Duodenal mucosa (tissue), 2 donors: ENCODE measurements at regions not wholly inside any gene's neighbourhood (a gene's known extent, or its start where the extent isn't known, plus 50 kb on each side); places are given as distances from the start of the nearest gene placed in this dataset.

Source experiments
- H3K27ac ChIP-seq: one replicate; pipeline ENCODE4 v1.7.0; 2013; ENCODE audit warnings: low read depth, low read length
- H3K27me3 ChIP-seq, 2 donors: one replicate each; pipeline ENCODE4 v1.7.0; 2013; ENCODE audit warnings: low read length in 2 of 2, control low read depth in 1 of 2; ENCODE audit not compliant: insufficient read depth in 2 of 2, control insufficient read depth in 1 of 2
- H3K36me3 ChIP-seq, 2 donors: one replicate each; pipeline ENCODE4 v1.7.0; 2013; ENCODE audit warnings: low read length in 2 of 2, control low read depth in 1 of 2; ENCODE audit not compliant: insufficient read depth in 2 of 2, control insufficient read depth in 1 of 2
- H3K4me1 ChIP-seq, 2 donors: one replicate each; pipeline ENCODE4 v1.7.0; 2013; ENCODE audit warnings: low read length in 2 of 2, control low read depth in 1 of 2; ENCODE audit not compliant: insufficient read depth in 2 of 2, control insufficient read depth in 1 of 2
- H3K4me3 ChIP-seq, 2 donors: one replicate each; pipeline ENCODE4 v1.7.0; 2013; ENCODE audit warnings: low read length in 2 of 2, low read depth in 1 of 2
- H3K9ac ChIP-seq, 2 donors: one replicate each; pipeline ENCODE4 v1.7.0; 2013; ENCODE audit warnings: low read length in 2 of 2, low read depth in 1 of 2
- H3K9me3 ChIP-seq, 2 donors: one replicate each; pipeline ENCODE4 v1.7.0; 2013; ENCODE audit warnings: low read length in 2 of 2, control low read depth in 1 of 2; ENCODE audit not compliant: control insufficient read depth in 1 of 2

DNA sequence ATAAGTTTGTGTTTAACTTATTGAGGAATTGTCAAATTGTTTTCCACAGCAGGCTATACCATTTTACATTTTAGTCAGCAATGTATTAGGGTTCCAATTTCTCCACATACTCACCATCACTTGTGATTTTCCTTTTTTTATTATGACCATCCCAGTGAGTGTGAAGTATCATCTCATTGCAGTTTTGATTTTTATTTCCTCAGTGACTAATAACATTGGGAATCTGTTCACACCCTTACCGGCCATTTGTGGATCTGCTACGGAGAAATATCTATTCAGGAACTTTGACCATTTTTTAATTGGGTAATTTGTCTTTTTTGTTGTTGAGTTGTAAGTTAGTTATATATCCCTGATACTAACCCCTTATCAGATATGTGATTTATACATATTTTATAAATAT, 54.8 kb upstream of the LMCD1 start:
- Histone ChIP-seq H3K4me1 (peaks cover 10 to 16% of the 10 kb centered on the region in 2 donors), H3K27ac (no peak overlapping the region), H3K9ac (no peak overlapping the region)

DNA sequence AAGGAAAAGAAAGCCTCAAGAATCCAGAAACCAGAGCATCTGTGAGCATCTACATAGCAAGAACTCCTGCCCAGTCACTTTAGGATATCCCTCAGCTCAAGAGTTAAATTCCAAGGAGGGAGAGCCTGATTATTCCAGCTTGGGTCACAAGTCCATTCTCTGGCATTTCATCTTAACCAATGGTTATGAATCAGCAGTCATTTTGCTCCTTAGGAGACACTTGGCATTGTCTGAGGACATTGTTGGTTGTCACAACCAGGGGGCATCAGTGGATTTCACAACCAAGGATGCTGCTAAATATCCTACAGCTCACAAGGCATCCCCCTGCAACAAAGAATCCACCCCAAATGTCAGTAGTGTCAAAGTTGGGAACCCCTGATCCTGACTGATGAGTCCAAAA, 51.0 kb upstream of the LMCD1 start:
- H3K27me3 ChIP-seq, result no peaks in the 10 kb centered on the region
- no peak overlapping the region for H3K27ac ChIP-seq
- no peaks in the 10 kb centered on the region for H3K9me3 ChIP-seq

More for the DNA sequence above, 54.8 kb upstream of the LMCD1 start:
- H3K9me3 ChIP-seq, result no peaks in the 10 kb centered on the region
- no peak overlapping the region for H3K4me3 ChIP-seq
- H3K27me3 ChIP-seq, result no peaks in the 10 kb centered on the region
- no peaks in the 10 kb centered on the region for H3K36me3 ChIP-seq

DNA sequence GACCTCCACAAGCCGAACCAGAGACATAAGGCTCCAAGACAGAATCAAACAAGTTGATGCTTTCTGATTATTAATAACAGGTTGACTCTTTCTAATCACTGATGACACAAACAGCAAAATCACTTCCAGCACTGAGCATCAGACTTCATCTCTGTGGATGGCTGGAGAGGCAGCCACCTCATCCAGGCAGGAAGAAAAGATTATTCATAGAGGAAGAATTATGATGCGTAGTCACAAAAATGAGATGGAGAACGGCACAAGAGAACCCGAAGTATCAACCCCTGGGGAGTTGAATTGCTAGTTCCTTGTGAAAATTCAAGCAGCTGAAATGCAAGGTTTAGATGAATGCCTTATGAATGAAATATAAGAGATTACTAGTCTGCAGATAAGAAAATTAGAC, 49.9 kb upstream of the LMCD1 start:
- no peaks in the 10 kb centered on the region for H3K27me3 ChIP-seq
- no peaks in the 10 kb centered on the region for H3K36me3 ChIP-seq
- H3K9ac ChIP-seq, result no peak overlapping the region
- no peaks in the 10 kb centered on the region for H3K9me3 ChIP-seq
- no peak overlapping the region for H3K4me3 ChIP-seq
- no peaks in the 10 kb centered on the region for H3K4me1 ChIP-seq
- H3K27ac ChIP-seq, result no peak overlapping the region

More for the DNA sequence above, 51.0 kb upstream of the LMCD1 start:
- H3K36me3 ChIP-seq, result no peaks in the 10 kb centered on the region
- H3K4me3 ChIP-seq, result no peak overlapping the region
- H3K9ac ChIP-seq, result no peak overlapping the region
- H3K4me1 ChIP-seq, result no peaks in the 10 kb centered on the region
